ENCODE measurements at regions not wholly inside any gene's neighbourhood (a gene's known extent, or its start where the extent isn't known, plus 50 kb on each side); places are given as distances from the start of the nearest gene placed in this dataset.
"Not testable (repeated sequence)": the region's sequence is repeated elsewhere in the genome, so short reads cannot be mapped to it uniquely, and the experiment has no call there.

- H3K4me3 ChIP-seq (replicated peaks in 1 of 4; ENCODE audit: control extremely low read depth in 1 of 4, insufficient read depth in 1 of 4, low read depth in 3 of 4, low read length in 4 of 4); H3K79me2 ChIP-seq (ENCODE audit: control insufficient read depth, insufficient read depth, low read length); H3K27ac ChIP-seq (ENCODE audit: insufficient read depth, low read length); H3K27me3 ChIP-seq (ENCODE audit: control insufficient read depth, insufficient read depth, low read length); H4K20me1 ChIP-seq (ENCODE audit: control insufficient read depth, extremely low read depth, insufficient read depth, low read length); H3K9ac ChIP-seq (ENCODE audit: insufficient read depth, low read length); H2AFZ ChIP-seq (ENCODE audit: low read length); H3K4me2 ChIP-seq (ENCODE audit: extremely low read depth, insufficient read depth, low read length); H3K4me1 ChIP-seq (ENCODE audit: control insufficient read depth, extremely low read depth, insufficient read depth, low read length); H3K9me3 ChIP-seq (ENCODE audit: control insufficient read depth, insufficient read depth, low read depth, low read length); H3K36me3 ChIP-seq (ENCODE audit: control insufficient read depth, insufficient read depth, low read length); DNase-seq (ENCODE audit: low read depth in 2 of 2): not testable (repeated sequence)
Measured at GRCh38 chr10:76815505-76815904, 822.1 kb downstream of the KCNMA1 start.

GRCh38 chr10:76811430-76811829, 826.2 kb downstream of the KCNMA1 start:
- Histone ChIP-seq H3K79me2 (ENCODE audit: control insufficient read depth, insufficient read depth, low read length) (no peaks in the 10 kb centered on the region), H2AFZ (ENCODE audit: low read length) (no peak overlapping the region), H3K36me3 (ENCODE audit: control insufficient read depth, insufficient read depth, low read length) (no peaks in the 10 kb centered on the region), H3K4me2 (ENCODE audit: extremely low read depth, insufficient read depth, low read length) (no peak overlapping the region), H3K4me1 (ENCODE audit: control insufficient read depth, extremely low read depth, insufficient read depth, low read length) (no peaks in the 10 kb centered on the region), H3K9ac (ENCODE audit: insufficient read depth, low read length) (no peak overlapping the region), H3K4me3 (replicated peaks in 1 of 4; ENCODE audit: control extremely low read depth in 1 of 4, insufficient read depth in 1 of 4, low read depth in 3 of 4, low read length in 4 of 4) (no peak overlapping the region), H3K27ac (ENCODE audit: insufficient read depth, low read length) (no peak overlapping the region), H3K27me3 (ENCODE audit: control insufficient read depth, insufficient read depth, low read length) (no peaks in the 10 kb centered on the region), H4K20me1 (ENCODE audit: control insufficient read depth, extremely low read depth, insufficient read depth, low read length) (no peaks in the 10 kb centered on the region), H3K9me3 (ENCODE audit: control insufficient read depth, insufficient read depth, low read depth, low read length) (no peaks in the 10 kb centered on the region)
- TF ChIP-seq CTCF (conservative IDR thresholded peaks at IDR 0.05 in 1 of 2, IDR thresholded peaks at IDR 0.05 in 1 of 2; ENCODE audit: low read depth in 1 of 2, low read length in 2 of 2) (no peak), EZH2 (IDR thresholded peaks at IDR 0.05; ENCODE audit: low read length, missing control alignments) (no peak)
- DNase-seq (ENCODE audit: low read depth in 2 of 2), result no peak

- Histone ChIP-seq H3K9me3 (ENCODE audit: control insufficient read depth, insufficient read depth, low read depth, low read length) (no peaks in the 10 kb centered on the region), H3K4me2 (ENCODE audit: extremely low read depth, insufficient read depth, low read length) (no peak overlapping the region), H3K27me3 (ENCODE audit: control insufficient read depth, insufficient read depth, low read length) (no peaks in the 10 kb centered on the region), H3K36me3 (ENCODE audit: control insufficient read depth, insufficient read depth, low read length) (no peaks in the 10 kb centered on the region), H3K79me2 (ENCODE audit: control insufficient read depth, insufficient read depth, low read length) (no peaks in the 10 kb centered on the region), H3K9ac (ENCODE audit: insufficient read depth, low read length) (no peak overlapping the region), H3K4me3 (replicated peaks in 1 of 4; ENCODE audit: control extremely low read depth in 1 of 4, insufficient read depth in 1 of 4, low read depth in 3 of 4, low read length in 4 of 4) (no peak overlapping the region), H3K4me1 (ENCODE audit: control insufficient read depth, extremely low read depth, insufficient read depth, low read length) (no peaks in the 10 kb centered on the region), H3K27ac (ENCODE audit: insufficient read depth, low read length) (no peak overlapping the region), H4K20me1 (ENCODE audit: control insufficient read depth, extremely low read depth, insufficient read depth, low read length) (no peaks in the 10 kb centered on the region), H2AFZ (ENCODE audit: low read length) (no peak overlapping the region)
- TF ChIP-seq EZH2 (IDR thresholded peaks at IDR 0.05; ENCODE audit: low read length, missing control alignments), result no peak
- TF ChIP-seq CTCF (conservative IDR thresholded peaks at IDR 0.05 in 1 of 2, IDR thresholded peaks at IDR 0.05 in 1 of 2; ENCODE audit: low read depth in 1 of 2, low read length in 2 of 2), result no peak
- DNase-seq (ENCODE audit: low read depth in 2 of 2), result no peak
Measured at GRCh38 chr10:76788452-76788811, 849.2 kb downstream of the KCNMA1 start.
